Neural crest cell (in vitro differentiated cells): ENCODE measurements at regions not wholly inside any gene's neighbourhood (a gene's known extent, or its start where the extent isn't known, plus 50 kb on each side); places are given as distances from the start of the nearest gene placed in this dataset.

Source experiments
- DNase-seq: peaks from one replicate; pipeline ENCODE4 v3.0.0; 2021; ENCODE audit warnings: low read depth, mixed read lengths, low spot score
- H3K27ac Mint-ChIP-seq: one replicate; pipeline ENCODE4 v1.8.0; 2021; ENCODE audit warnings: mild to moderate bottlenecking, mixed read lengths; ENCODE audit not compliant: unreplicated experiment
- H3K27me3 Mint-ChIP-seq: 2 replicates; pipeline ENCODE4 v1.8.0; 2021; ENCODE audit warnings: low read depth, mild to moderate bottlenecking, mixed read lengths
- H3K36me3 Mint-ChIP-seq: 2 replicates; pipeline ENCODE4 v1.8.0; 2021; ENCODE audit warnings: low read depth, mild to moderate bottlenecking, mixed read lengths
- H3K4me1 Mint-ChIP-seq: 2 replicates; pipeline ENCODE4 v1.8.0; 2021; ENCODE audit warnings: mixed read lengths
- H3K4me3 Mint-ChIP-seq: one replicate; pipeline ENCODE4 v1.8.0; 2021; ENCODE audit warnings: mild to moderate bottlenecking, mixed read lengths
- H3K9me3 Mint-ChIP-seq: 2 replicates; pipeline ENCODE4 v1.8.0; 2021; ENCODE audit warnings: mixed read lengths
- TF ChIP-seq, protein P1 (sequence below): fragments of 200-600 bp; sonication (generic); conservative IDR thresholded peaks from 2 replicates; pipeline ENCODE4 v1.5.0; 2021; ENCODE audit warnings: antibody characterized with exemption, mild to moderate bottlenecking

DNA sequence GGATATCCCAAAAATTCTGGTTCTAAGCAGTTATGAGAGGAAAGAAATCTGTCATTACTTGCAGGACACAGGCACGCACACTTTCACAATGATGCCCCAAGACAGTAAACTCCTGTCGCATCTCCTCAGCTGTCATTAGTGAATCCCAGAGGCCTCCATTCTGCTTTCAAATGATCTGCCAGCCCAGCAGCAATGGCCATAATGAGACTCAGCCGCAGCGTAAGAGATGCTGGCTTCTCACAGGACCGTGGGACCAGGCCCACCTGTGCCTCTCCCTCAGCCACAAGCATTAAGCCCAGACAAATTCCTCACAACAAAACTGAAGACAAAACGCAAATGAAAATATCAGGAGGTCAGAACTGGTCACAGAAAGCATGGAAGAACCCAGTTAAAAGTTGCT lies 98.0 kb upstream of the VLDLR start:
- H3K27ac Mint-ChIP-seq = peak overlapping the region; percentile 46
- H3K9me3 Mint-ChIP-seq = peaks cover 17% of the 10 kb centered on the region

DNA sequence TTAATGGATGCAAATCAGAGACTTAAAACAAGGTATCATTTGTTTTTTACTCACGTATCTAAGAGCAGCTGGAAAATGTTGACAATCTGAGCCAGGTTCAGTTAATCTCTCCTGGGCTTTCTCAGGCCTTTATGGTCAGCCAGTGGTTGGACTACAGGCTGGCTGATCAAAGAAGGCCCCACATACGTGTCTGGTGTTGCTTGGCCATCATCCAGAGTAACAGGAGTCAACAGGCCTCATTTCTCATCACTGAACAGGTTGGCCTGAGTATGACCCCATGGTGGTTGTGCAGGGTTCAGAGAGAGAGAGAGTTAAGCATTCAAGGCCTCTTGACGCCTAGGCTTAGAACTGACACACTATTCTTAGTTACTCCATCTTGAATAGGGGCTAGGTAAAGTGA lies 97.0 kb upstream of the VLDLR start:
- Mint-ChIP-seq H3K4me1 (no peaks in the 10 kb centered on the region), H3K4me3 (no peak overlapping the region), H3K27ac (peak overlapping the region; percentile 45), H3K27me3 (no peaks in the 10 kb centered on the region), H3K36me3 (peaks cover 21% of the 10 kb centered on the region), H3K9me3 (peaks cover 9% of the 10 kb centered on the region)
- TF ChIP-seq, protein P1, sequence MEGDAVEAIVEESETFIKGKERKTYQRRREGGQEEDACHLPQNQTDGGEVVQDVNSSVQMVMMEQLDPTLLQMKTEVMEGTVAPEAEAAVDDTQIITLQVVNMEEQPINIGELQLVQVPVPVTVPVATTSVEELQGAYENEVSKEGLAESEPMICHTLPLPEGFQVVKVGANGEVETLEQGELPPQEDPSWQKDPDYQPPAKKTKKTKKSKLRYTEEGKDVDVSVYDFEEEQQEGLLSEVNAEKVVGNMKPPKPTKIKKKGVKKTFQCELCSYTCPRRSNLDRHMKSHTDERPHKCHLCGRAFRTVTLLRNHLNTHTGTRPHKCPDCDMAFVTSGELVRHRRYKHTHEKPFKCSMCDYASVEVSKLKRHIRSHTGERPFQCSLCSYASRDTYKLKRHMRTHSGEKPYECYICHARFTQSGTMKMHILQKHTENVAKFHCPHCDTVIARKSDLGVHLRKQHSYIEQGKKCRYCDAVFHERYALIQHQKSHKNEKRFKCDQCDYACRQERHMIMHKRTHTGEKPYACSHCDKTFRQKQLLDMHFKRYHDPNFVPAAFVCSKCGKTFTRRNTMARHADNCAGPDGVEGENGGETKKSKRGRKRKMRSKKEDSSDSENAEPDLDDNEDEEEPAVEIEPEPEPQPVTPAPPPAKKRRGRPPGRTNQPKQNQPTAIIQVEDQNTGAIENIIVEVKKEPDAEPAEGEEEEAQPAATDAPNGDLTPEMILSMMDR = no peak
- no peak for DNase-seq

More for the DNA sequence above, 98.0 kb upstream of the VLDLR start:
- TF ChIP-seq, protein P1 = no peak
- no peaks in the 10 kb centered on the region for H3K27me3 Mint-ChIP-seq
- no peaks in the 10 kb centered on the region for H3K4me1 Mint-ChIP-seq
- DNase-seq = no peak
- H3K36me3 Mint-ChIP-seq = peaks cover 29% of the 10 kb centered on the region
- no peak overlapping the region for H3K4me3 Mint-ChIP-seq

DNA sequence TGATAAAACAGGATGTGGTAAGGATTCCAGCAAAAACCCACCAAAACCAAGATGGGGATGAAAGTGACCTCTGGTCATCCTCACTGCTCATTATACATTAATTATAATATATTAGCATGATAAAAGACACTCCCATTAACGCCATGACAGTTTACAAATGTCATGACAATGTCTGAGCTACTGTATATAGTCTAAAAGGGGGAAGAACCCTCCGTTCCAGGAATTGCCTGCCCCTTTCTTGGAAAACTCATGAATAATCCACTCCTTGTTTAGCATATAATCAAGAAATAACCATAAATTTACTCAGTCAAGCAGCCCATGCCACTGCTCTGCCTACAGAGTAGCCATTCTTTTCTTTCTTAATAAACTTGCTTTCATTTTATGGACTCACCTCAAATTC lies 96.4 kb upstream of the VLDLR start:
- peaks cover 7% of the 10 kb centered on the region for H3K9me3 Mint-ChIP-seq
- H3K27me3 Mint-ChIP-seq = no peaks in the 10 kb centered on the region
- H3K4me1 Mint-ChIP-seq = no peaks in the 10 kb centered on the region
- no peak overlapping the region for H3K4me3 Mint-ChIP-seq
- DNase-seq = no peak
- peaks cover 17% of the 10 kb centered on the region for H3K36me3 Mint-ChIP-seq
- no peak overlapping the region for H3K27ac Mint-ChIP-seq
- TF ChIP-seq, protein P1 = no peak

DNA sequence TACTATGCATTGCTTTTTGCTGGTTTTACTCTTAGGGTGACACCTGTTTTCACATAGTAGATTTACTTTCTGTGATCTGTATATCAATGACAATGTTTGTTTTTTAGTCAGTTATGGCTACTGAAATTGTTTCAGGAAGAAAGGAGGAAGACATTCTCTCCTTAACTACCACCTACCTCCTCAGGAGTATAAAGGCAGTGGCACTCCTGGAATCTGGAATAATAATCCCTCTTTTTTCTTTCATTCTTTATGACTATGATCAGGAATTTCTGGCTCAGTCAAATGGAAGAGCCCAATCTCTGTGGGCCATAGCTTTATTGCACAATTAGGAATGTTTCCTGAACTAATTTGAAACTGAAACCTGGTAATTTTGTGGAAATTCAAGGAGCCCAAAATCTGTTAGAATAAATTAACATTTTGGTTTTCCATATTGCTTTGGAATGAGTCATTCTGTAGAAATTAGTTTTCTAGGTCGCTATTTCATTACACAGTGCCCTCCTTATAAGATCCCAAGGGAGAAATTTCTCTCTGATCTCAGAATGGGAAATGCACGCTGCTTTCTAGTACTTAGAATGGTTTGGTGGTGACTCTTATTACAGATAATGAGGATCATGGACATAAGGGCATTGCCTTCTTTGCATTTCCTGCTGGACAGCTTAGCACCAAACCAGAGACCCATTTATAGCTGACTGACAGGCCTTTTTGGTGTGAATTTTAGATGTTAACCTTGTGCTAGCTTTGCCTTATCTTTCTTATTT lies 95.3 kb upstream of the VLDLR start:
- Mint-ChIP-seq H3K27me3 (no peaks in the 10 kb centered on the region), H3K4me1 (no peaks in the 10 kb centered on the region), H3K36me3 (peaks cover 9% of the 10 kb centered on the region), H3K9me3 (peaks cover 5% of the 10 kb centered on the region), H3K4me3 (no peak overlapping the region), H3K27ac (peak overlapping the region; percentile 58)
- TF ChIP-seq, protein P1 = no peak
- no peak for DNase-seq

DNA sequence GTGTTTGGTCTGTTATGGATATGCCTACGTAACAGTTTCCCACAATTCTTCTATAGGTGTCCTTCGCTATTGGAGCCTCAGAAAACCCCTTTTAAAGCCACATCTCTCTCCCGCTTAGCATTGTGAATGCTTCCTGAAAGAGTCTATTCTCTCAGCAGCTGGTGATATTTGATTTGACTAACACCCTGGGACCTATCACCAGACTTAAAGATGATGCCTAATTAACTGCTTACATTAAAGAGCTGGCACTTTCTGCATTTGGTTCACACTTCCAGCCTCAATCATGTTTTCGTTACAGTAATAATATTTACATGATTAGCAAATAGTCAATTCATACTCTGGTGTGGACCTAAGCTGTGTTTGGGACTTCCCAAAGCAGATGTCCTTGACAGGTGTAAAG lies 90.1 kb upstream of the VLDLR start:
- peaks cover 3% of the 10 kb centered on the region for H3K36me3 Mint-ChIP-seq
- H3K27ac Mint-ChIP-seq = no peak overlapping the region
- H3K4me1 Mint-ChIP-seq = no peaks in the 10 kb centered on the region
- no peak for DNase-seq
- H3K27me3 Mint-ChIP-seq = no peaks in the 10 kb centered on the region
- peaks cover 6% of the 10 kb centered on the region for H3K9me3 Mint-ChIP-seq
- TF ChIP-seq, protein P1 = no peak
- no peak overlapping the region for H3K4me3 Mint-ChIP-seq
